ENCODE measurements at regions not wholly inside any gene's neighbourhood (a gene's known extent, or its start where the extent isn't known, plus 50 kb on each side); places are given as distances from the start of the nearest gene placed in this dataset.

- TF ChIP-seq POLR2AphosphoS5 (IDR thresholded peaks at IDR 0.05) (no peak), POLR2A (IDR thresholded peaks at IDR 0.05) (no peak), CTCF (IDR thresholded peaks at IDR 0.05) (no peak), EP300 (IDR thresholded peaks at IDR 0.05) (no peak)
- Histone ChIP-seq H3K27ac (no peak overlapping the region), H3K27me3 (no peaks in the 10 kb centered on the region), H3K9me3 (peaks cover 0 to 19% (median 6%) of the 10 kb centered on the region in 4 donors), H3K36me3 (no peaks in the 10 kb centered on the region), H3K4me3 (no peak overlapping the region), H3K4me1 (peaks cover 0 to 13% (median 0%) of the 10 kb centered on the region in 4 donors)
- intact Hi-C loops (cut with DNase I; ENCODE audit: low total_unique reads): no loop called here
- 58 to 65% (median 61%) methylated on average over 3 of the region's 3 CpGs for WGBS, 5 donors
- no peak for DNase-seq
Measured at GRCh38 chr7:20063644-20064043, 153.5 kb downstream of the MACC1 start.

GRCh38 chr7:20062932-20063331 lies 154.3 kb downstream of the MACC1 start:
- TF ChIP-seq POLR2AphosphoS5 (IDR thresholded peaks at IDR 0.05) (no peak), CTCF (IDR thresholded peaks at IDR 0.05) (no peak)
- Histone ChIP-seq H3K4me3 (no peak overlapping the region), H3K9me3 (peaks cover 0 to 15% (median 2%) of the 10 kb centered on the region in 4 donors), H3K4me1 (peaks cover 0 to 13% (median 0%) of the 10 kb centered on the region in 4 donors), H3K27ac (no peak overlapping the region), H3K27me3 (no peaks in the 10 kb centered on the region), H3K36me3 (no peaks in the 10 kb centered on the region)
- intact Hi-C loops (cut with DNase I; ENCODE audit: low total_unique reads): no loop called here
- WGBS, 5 donors: 89 to 94% (median 92%) methylated on average over 1 of the region's 1 CpG
- DNase-seq: no peak

GRCh38 chr7:20053334-20054104 lies 163.7 kb downstream of the MACC1 start:
- Histone ChIP-seq H3K9me3 (no peaks in the 10 kb centered on the region), H3K36me3 (no peaks in the 10 kb centered on the region), H3K4me3 (no peak overlapping the region), H3K27ac (no peak overlapping the region), H3K27me3 (no peaks in the 10 kb centered on the region), H3K4me1 (no peaks in the 10 kb centered on the region)
- TF ChIP-seq EP300 (IDR thresholded peaks at IDR 0.05) (no peak), CTCF (IDR thresholded peaks at IDR 0.05) (no peak), POLR2AphosphoS5 (IDR thresholded peaks at IDR 0.05) (no peak), POLR2A (IDR thresholded peaks at IDR 0.05) (no peak)
- intact Hi-C loops (cut with DNase I; ENCODE audit: low total_unique reads): no loop called here
- no peak for DNase-seq
- WGBS, 5 donors: 61 to 82% (median 72%) methylated on average over 7 of the region's 7 CpGs

- no peak for DNase-seq
- H3K4me1 ChIP-seq: no peaks in the 10 kb centered on the region
- no peaks in the 10 kb centered on the region for H3K36me3 ChIP-seq
- no peak overlapping the region for H3K27ac ChIP-seq
- TF ChIP-seq CTCF (IDR thresholded peaks at IDR 0.05): no peak
- no peak for TF ChIP-seq EP300 (IDR thresholded peaks at IDR 0.05)
- TF ChIP-seq POLR2A (IDR thresholded peaks at IDR 0.05): no peak
- TF ChIP-seq POLR2AphosphoS5 (IDR thresholded peaks at IDR 0.05): no peak
- intact Hi-C loops (cut with DNase I; ENCODE audit: low total_unique reads): no loop called here
- no peak overlapping the region for H3K4me3 ChIP-seq
- H3K27me3 ChIP-seq: no peaks in the 10 kb centered on the region
- H3K9me3 ChIP-seq: no peaks in the 10 kb centered on the region
Measured at GRCh38 chr7:20050241-20050966, 166.8 kb downstream of the MACC1 start.

Data from stomach (tissue), 8 donors.